GM21360 (cell line): ENCODE measurements at regions not wholly inside any gene's neighbourhood (a gene's known extent, or its start where the extent isn't known, plus 50 kb on each side); places are given as distances from the start of the nearest gene placed in this dataset.

ENCODE experiments used
- ATAC-seq: cut with Tn5 transposase; IDR thresholded peaks from one replicate; pipeline ENCODE4 v1.9.1; 2021; ENCODE audit warnings: mild to moderate bottlenecking, moderate library complexity; ENCODE audit not compliant: unreplicated experiment

- ATAC-seq, result no peak
Measured at GRCh38 chr10:84993251-84994035, 665.1 kb downstream of the CCSER2 start.

GRCh38 chr10:84994722-84995121, 666.3 kb downstream of the CCSER2 start:
- no peak for ATAC-seq

GRCh38 chr10:84996580-84996979, 668.2 kb downstream of the CCSER2 start:
- ATAC-seq, result no peak

- ATAC-seq, result no peak
Measured at GRCh38 chr10:84997870-84998269, 669.5 kb downstream of the CCSER2 start.

- ATAC-seq, result no peak
Measured at GRCh38 chr10:84999929-85000328, 671.5 kb downstream of the CCSER2 start.

GRCh38 chr10:85003083-85003482, 674.7 kb downstream of the CCSER2 start:
- no peak for ATAC-seq

GRCh38 chr10:85008488-85009184, 680.2 kb downstream of the CCSER2 start:
- ATAC-seq, result no peak

- ATAC-seq, result no peak
Measured at GRCh38 chr10:85012305-85012704, 683.9 kb downstream of the CCSER2 start.

- ATAC-seq, result no peak
Measured at GRCh38 chr10:85026878-85027467, 698.6 kb downstream of the CCSER2 start.

GRCh38 chr10:85032981-85033380, 704.6 kb downstream of the CCSER2 start:
- no peak for ATAC-seq

- ATAC-seq, result no peak
Measured at GRCh38 chr10:85036661-85037060, 708.3 kb downstream of the CCSER2 start.

- ATAC-seq, result no peak
Measured at GRCh38 chr10:85039311-85039710, 710.9 kb downstream of the CCSER2 start.

GRCh38 chr10:85043207-85043606, 714.8 kb downstream of the CCSER2 start:
- no peak for ATAC-seq

GRCh38 chr10:85045046-85045445, 716.7 kb downstream of the CCSER2 start:
- ATAC-seq, result no peak

GRCh38 chr10:85047170-85047834, 718.9 kb downstream of the CCSER2 start:
- no peak for ATAC-seq

GRCh38 chr10:85047979-85048378, 719.6 kb downstream of the CCSER2 start:
- ATAC-seq, result no peak

GRCh38 chr10:85048644-85049043, 720.3 kb downstream of the CCSER2 start:
- ATAC-seq, result no peak

- ATAC-seq, result no peak
Measured at GRCh38 chr10:85060944-85061343, 732.6 kb downstream of the CCSER2 start.

- no peak for ATAC-seq
Measured at GRCh38 chr10:85061401-85061800, 733.0 kb downstream of the CCSER2 start.

- ATAC-seq, result no peak
Measured at GRCh38 chr10:85067955-85068354, 739.6 kb downstream of the CCSER2 start.

GRCh38 chr10:85080934-85081333, 752.5 kb downstream of the CCSER2 start:
- ATAC-seq, result no peak
